ENCODE measurements at regions not wholly inside any gene's neighbourhood (a gene's known extent, or its start where the extent isn't known, plus 50 kb on each side); places are given as distances from the start of the nearest gene placed in this dataset.

GRCh38 chr2:234592541-234592940, 95.7 kb upstream of the ARL4C start:
- DNase-seq = no peak

DNA sequence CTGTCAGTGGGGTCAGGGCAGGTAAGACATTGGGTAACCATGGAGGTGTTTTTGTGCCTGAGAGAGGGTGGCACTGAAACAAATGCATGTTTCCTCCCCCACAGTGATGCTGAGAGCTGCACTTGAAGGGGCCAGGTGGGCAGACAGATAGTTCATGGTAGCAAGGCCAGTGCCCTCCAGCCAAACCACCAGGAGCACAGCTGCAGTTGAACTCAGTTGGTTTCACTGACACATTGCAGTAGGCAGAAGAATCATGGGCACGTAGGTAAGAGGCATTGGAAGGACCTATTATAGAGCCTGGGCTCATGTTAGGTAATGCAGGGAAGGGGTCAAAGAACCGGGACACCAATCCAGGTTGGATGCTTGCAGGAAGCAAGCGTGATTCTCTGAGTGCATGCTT, 93.2 kb upstream of the ARL4C start:
- no peak for DNase-seq

DNA sequence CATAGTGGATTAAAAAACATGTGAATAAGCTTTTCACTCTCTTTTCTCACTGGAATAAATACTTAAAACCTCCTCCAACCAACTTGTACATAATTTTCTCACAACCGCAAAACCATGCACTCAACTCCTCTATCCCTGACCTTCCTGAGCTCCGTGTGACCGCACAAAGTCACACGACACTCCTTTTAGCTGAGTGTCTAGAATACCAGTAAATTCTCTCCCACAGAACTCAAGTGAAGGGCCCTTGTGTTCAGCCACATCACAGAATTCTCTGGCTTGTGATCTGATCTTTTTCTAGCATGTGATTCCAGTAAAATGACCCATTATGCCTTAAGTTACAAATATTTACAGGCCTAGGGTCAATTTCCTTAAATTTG, 91.2 kb upstream of the ARL4C start:
- DNase-seq = no peak

- DNase-seq = no peak
These were observed 90.6 kb upstream of the ARL4C start for GRCh38 chr2:234587341-234588053.

DNA sequence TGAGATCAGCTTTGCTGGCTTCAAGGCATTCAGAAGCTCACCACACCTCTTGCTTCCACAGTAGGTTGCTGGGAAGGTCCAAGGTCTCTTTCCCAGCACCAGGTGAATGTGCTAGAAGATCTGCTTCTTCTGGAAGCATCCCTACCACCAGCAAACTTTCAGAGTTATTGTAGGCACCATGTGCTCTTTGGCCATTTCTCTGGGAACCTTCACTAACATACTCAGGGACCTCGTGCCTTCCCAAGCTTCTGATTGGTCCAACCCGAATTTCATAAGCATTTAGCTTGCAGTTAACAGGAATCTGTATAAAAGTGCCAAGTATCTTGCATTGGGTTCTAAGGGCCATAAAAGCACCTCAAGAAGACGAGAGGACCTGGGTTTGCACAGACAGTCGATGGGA, 86.5 kb upstream of the ARL4C start:
- DNase-seq = no peak

GRCh38 chr2:234580686-234581085, 83.8 kb upstream of the ARL4C start:
- no peak for DNase-seq

GRCh38 chr2:234579231-234579962, 82.5 kb upstream of the ARL4C start:
- DNase-seq = no peak

DNA sequence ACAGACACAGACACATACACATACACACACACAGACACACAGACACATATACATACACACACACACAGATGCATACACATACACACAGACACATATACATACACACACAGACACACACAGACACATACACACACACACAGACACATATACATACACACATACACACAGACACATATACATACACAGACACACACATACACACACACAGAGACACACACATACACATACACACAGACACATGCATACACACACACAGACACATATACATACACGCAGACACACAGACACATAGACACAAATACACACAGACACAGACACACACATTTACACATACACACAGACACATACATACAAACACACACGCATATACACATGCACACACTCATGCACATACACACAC, 81.5 kb upstream of the ARL4C start:
- DNase-seq = no peak

DNA sequence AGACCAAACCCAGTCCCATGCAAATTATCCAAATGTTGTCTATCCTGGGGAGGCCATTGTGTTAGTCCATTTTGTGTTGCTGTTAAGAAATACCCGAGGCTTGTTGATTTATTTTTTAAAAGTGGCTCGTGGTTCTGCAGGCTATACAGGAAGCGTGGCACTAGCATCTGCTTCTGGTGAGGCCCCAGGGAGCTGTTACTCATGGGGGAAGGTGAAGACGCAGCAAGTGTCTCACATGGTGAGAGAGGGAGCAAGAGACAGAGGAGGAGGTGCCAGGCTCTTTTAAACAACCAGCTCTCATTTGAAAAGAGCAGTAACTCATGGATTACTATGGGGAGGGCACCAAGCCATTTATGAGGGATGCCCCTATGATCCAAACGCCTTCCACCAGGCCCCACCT, 80.3 kb upstream of the ARL4C start:
- no peak for DNase-seq

DNA sequence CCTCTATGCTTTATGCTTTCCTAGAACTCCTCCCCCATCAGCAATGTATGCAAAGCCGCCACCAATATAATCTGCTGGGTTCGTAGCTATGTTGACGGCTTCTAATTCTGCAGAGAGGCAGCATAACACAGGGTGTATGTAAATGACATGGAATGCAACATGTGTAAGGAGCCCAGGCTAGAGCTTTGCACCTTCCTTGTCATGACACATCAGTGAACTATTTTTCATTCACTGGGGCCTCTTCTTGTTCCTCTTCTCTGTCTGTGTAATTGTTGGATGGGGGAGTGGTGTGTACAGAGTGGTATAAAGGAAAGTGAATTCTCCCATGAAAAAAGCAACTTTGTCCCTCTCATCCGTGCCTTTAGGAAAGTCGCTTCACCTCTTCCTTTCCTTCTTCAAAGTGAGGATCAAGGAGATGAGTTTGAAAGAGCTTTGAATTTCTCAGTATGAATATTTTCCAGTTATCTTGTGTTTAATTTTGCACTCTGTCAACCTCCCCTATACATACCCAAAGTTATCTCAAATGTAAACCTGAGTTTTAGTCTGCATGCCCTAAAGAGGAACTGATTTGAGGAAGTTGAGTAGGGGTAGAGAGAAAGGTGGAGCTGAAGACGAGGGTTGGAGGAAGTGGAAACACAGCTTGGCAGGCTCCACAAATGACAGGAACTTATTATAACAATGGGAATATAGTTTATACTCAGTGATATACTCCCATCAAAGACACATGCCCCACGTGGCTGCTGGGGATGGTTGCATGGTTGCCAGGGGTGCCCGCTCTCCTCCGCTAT, 74.9 kb upstream of the ARL4C start:
- no peak for DNase-seq

DNA sequence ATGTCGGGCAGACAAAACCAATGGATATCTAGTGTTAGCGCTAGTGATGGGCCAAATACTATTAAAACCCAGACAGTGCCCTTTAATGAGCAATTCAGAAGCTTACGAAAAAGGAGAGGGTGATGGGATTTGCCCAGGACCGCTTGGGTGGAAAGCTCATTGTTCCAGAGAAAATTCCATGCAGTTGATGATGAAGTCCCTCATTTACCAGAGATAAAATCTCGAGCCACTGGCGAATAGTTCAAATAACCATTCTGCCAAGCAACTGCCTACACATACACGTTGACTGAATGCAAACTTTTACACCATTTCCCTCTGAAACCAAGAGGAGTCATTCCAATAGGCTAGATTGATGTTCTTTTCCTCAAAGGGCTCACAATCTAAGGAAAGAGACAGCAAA, 73.6 kb upstream of the ARL4C start:
- DNase-seq = no peak

GRCh38 chr2:234569776-234570430, 73.0 kb upstream of the ARL4C start:
- no peak for DNase-seq

- DNase-seq = no peak
These were observed 69.7 kb upstream of the ARL4C start for GRCh38 chr2:234566622-234567021.

DNA sequence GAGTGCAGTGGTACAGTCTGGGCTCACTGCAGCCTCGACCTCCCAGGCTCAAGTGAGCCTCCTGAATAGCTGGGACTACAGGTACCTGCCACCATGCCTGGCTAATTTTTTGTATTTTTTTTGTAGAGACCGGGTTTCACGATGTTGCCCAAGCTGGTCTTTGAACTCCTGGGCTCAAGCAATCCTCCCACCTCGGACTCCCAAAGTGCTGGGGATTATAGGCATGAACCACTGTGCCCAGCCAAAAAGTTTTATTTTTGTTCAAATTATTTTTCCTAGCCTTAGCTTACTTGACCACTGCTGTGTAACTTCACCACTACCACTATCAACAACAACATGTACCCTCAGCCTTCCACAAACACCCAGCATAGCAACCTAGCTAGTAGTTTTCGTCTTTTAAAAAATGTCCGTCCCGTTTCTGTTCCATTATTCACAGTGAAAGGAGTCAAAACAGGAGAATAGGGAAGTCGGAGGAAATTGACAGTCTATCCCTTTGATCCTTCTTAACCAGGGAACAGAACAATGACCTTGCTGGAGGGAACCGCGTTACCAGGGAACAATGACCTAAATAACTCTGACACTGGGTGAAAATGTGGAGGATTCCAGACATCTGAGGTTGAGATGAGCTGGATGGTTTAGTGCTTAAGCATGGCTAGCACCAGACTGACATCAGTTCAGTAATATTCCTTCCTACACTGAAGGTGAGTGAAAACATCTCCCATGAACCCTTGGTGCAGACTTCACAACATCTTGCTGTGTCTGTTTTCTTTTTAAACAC, 69.2 kb upstream of the ARL4C start:
- DNase-seq = no peak

- no peak for DNase-seq
These were observed 68.3 kb upstream of the ARL4C start for GRCh38 chr2:234565201-234565600.

DNA sequence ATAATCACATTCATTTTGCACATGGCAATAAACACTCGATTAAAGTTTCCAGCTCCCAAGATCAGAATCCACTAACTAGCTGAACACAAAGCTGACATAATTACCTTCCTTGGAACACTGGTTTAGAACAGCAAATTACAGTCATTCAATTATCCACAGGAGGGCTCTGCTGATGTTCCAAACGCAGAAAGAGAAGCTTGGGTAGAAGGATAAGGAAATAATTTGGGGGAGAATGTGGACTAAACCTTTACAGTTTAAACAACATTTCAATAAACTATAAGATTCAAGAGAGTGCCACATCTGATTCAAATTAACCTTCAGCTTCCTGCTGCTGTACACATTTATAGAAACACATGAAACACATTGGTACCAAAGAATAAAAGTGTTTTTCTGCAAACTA, 67.8 kb upstream of the ARL4C start:
- no peak for DNase-seq

GRCh38 chr2:234559609-234560008, 62.7 kb upstream of the ARL4C start:
- no peak for DNase-seq

DNA sequence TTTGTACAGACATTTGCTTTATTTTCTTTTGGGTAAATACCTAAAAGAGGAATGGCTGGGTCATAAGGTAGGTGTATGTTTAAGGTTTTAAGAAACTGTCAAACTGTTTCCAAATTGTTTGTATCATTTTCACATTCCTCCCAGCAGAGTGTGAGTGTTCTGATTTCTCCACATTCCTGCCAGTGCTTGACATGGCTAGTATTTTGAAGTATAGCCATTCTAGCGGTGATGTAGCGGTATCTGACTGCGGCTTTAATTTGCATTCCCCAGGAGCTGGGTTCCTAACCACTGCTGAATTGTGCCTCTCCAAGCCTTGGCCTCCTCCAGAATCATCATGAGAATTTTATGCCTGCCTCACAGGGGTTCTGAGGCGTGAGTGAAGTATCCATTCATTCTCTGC, 61.8 kb upstream of the ARL4C start:
- DNase-seq = no peak

DNA sequence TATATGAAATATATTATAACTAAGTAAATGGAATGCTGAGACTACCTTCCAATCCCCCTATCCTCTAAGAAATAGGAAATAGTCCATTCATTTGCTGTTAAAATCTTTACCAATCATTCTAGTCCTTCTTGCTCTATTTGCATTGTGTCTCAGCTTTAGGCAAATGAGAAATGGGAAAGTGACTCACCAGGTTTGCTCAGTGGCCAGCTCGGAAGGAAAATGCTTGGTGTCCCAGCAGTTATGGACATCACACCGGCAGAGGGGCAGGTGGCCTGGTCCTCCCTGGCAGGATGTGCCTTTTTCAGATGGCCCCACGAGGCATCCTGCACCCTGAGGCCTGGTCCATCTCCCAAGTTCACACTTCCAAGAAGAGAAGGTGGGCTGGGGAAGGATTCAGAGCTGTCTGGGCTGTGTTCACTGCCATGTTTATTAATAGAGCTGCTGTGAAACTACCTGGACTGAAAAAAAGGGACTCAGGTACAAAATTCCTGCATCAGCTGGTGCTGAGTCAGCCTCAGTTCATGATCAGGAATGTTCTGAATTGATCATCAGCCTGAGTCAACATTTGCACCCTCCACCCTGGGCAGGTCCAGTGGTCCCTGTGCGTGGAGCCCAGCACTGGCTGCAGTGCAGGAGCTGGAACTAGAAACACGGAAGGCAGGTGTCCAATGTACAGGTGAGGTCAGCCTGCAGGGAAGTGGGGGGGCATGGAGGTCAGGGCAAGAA, 60.1 kb upstream of the ARL4C start:
- DNase-seq = no peak

GRCh38 chr2:234555616-234556249, 58.9 kb upstream of the ARL4C start:
- DNase-seq = no peak

DNA sequence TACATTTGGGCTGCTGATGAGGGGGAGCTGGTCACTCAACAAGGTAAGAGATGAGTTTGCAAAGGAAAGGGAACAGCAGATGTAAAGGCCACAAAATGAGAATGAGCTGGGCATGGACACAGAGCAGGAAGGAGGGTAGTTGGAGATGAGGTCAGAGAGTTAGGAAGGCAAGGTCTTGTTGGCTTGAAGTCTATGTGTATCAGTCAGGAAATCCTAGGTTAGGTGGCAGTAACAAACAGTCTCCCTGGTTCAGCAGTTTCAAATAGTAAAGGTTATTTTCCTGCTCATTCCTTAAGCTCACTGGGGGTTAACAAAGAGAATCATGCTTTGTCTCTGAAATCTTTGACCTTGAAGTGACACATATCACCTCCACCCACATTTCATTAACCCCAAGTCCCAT, 58.3 kb upstream of the ARL4C start:
- DNase-seq = no peak

Measured in NCI-H524 treated with DMSO at 0.1 percent for 48 hours (cell line).